OCI-LY1 (cell line): ENCODE measurements at regions not wholly inside any gene's neighbourhood (a gene's known extent, or its start where the extent isn't known, plus 50 kb on each side); places are given as distances from the start of the nearest gene placed in this dataset.

ENCODE experiments used
- CTCF ChIP-seq: fragments of 200-600 bp; sonication (generic), shearing (Covaris generic); IDR thresholded peaks from 2 replicates; pipeline ENCODE4 v1.5.1; 2017; ENCODE audit warnings: mild to moderate bottlenecking, antibody characterized with exemption, low read length, moderate library complexity, mixed read lengths
- EZH2 ChIP-seq: fragments of 200-600 bp; sonication (generic), shearing (Covaris generic); IDR thresholded peaks from 2 replicates; pipeline ENCODE4 v1.8.0; 2017; ENCODE audit warnings: borderline replicate concordance, mixed run types, mild to moderate bottlenecking, antibody characterized with exemption, low read length, moderate library complexity, mixed read lengths

- TF ChIP-seq CTCF, result no peak
- TF ChIP-seq EZH2, result no peak
These were observed 238.6 kb upstream of the PREP start for GRCh38 chr6:105641504-105641903.
